ENCODE measurements at regions not wholly inside any gene's neighbourhood (a gene's known extent, or its start where the extent isn't known, plus 50 kb on each side); places are given as distances from the start of the nearest gene placed in this dataset.
A peak's percentile ranks its signal among the peaks of the same experiment; 100 is the strongest.
"Not testable (repeated sequence)": the region's sequence is repeated elsewhere in the genome, so short reads cannot be mapped to it uniquely, and the experiment has no call there.

DNA sequence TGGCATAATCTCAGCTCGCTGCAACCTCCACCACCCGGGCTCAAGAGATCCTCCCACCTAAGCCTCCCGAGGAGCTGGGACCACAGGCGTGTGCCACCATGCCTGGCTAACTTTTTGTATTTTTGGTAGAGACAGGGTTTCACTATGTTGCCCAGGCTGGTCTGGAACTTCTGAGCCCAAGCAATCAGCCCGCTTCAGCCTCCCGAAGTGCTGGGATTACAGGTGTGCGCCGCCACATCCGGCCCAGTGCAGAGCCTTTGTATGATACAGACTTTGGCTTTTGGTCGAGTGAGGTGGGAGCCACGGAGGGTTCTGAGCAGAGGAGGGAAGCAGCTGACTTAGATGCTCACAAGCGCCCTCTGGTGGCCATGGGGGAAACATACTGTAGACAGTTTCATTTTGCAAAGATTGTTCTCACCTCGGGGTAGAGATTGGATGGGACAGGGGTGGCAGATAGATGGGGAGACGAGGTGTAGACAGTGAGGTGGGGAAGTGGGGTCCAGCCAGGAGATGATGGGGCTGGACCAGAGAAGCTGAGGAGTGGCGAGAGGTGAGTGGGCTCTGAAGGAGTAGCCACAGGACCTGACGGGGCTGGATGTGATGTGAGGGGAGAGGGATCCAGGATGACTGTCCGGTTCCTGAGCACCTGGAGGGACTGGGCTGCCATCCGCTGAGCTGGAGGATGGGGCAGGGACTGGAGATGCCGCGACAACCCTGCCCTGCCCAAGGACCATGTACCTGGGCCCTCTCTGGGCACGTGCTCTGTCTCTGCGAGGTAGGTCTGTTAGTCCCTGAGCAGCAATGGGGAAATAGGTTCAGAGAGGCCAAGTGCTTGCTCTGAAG is 105.1 kb downstream of the CRLF3 start:
- not testable (repeated sequence) for DNase-seq (ENCODE audit: extremely low read depth, low read depth)

DNA sequence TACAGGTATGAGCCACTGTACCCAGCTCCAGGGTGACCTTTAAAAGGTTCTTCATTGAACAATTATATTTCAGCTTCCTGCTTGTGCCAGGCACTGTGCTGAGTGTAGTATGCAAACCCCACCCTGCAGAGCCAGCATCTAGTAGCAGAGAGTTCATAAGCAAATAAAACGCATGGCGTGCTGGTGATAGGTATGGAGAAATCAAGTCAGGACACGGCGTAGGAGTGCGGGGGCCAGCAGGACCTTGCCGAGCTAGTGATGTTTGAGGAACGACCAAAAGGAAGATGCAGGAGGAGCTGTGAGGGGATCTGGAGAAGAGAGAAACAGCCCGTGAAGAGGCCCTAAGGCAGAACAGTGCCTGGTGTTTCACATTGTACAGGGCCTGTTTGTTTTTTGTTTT is 105.8 kb downstream of the CRLF3 start:
- H3K4me3 ChIP-seq (replicated peaks; ENCODE audit: low read depth, low read length); DNase-seq (ENCODE audit: extremely low read depth, low read depth): not testable (repeated sequence)

More for the DNA sequence above, 105.1 kb downstream of the CRLF3 start:
- TF ChIP-seq, protein P1, sequence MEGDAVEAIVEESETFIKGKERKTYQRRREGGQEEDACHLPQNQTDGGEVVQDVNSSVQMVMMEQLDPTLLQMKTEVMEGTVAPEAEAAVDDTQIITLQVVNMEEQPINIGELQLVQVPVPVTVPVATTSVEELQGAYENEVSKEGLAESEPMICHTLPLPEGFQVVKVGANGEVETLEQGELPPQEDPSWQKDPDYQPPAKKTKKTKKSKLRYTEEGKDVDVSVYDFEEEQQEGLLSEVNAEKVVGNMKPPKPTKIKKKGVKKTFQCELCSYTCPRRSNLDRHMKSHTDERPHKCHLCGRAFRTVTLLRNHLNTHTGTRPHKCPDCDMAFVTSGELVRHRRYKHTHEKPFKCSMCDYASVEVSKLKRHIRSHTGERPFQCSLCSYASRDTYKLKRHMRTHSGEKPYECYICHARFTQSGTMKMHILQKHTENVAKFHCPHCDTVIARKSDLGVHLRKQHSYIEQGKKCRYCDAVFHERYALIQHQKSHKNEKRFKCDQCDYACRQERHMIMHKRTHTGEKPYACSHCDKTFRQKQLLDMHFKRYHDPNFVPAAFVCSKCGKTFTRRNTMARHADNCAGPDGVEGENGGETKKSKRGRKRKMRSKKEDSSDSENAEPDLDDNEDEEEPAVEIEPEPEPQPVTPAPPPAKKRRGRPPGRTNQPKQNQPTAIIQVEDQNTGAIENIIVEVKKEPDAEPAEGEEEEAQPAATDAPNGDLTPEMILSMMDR (IDR thresholded peaks at IDR 0.05; ENCODE audit: low read depth, low read length, missing control alignments), result peak; percentile 66
- H3K4me3 ChIP-seq (replicated peaks; ENCODE audit: low read depth, low read length), result not testable (repeated sequence)

DNA sequence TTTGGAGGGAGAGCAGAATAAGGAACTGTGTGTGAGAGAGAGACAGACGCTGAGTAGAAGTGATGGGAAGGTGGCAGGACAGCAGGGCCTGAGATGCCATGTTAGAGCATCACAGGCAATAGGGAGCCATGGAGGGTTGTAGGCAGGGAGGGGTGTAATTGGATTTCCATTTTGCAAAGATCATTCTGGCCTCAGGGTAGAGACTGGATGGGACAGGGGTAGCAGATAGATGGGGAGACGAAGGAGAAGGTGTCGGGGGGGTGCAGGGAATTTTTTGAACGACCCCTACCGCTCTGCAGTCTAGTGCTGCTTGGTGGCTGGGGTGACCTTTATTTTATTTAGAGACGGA is 106.4 kb downstream of the CRLF3 start:
- not testable (repeated sequence) for H3K4me3 ChIP-seq (replicated peaks; ENCODE audit: low read depth, low read length); DNase-seq (ENCODE audit: extremely low read depth, low read depth)

DNA sequence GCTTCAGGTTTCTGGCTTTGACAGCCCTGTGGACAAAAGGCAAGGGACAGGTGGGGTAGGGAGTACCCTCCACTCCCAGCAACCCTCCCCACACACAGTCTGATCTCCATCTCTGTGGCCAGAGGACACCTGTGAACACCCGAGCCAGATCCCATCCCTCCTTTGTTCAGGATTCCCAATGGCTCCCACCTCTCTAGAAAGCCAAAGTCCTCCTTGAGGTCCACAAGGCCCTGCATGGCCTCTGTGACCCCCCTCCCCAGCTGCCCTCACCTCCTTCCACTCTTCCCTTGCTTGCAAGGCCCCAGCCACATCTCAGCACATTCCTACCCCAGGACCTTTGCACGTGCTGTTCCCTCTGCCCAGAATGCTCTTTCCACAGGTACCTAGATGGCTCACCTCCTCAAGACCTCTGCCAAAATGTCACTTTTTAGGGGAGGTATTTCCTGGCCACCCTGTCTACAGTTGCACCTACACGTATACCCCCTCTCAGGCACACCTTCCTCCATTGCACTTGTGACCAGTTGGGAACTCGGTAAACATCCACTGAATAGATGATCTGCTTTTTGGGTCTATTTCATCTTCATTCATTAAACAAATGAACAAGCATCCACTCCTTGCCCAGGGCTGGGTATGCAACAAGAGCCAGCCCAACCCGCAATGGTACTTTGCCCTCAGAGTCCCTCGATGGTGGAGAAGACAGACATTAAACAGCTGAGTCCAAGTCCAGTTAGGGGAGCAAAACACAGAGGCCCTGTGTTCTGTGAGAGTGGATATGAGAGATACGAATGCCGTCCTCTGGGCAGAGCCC is 107.0 kb downstream of the CRLF3 start:
- DNase-seq (ENCODE audit: extremely low read depth, low read depth), result no peak
- H3K4me3 ChIP-seq (replicated peaks; ENCODE audit: low read depth, low read length), result no peak overlapping the region
- TF ChIP-seq, protein P1 (IDR thresholded peaks at IDR 0.05; ENCODE audit: low read depth, low read length, missing control alignments), result no peak

DNA sequence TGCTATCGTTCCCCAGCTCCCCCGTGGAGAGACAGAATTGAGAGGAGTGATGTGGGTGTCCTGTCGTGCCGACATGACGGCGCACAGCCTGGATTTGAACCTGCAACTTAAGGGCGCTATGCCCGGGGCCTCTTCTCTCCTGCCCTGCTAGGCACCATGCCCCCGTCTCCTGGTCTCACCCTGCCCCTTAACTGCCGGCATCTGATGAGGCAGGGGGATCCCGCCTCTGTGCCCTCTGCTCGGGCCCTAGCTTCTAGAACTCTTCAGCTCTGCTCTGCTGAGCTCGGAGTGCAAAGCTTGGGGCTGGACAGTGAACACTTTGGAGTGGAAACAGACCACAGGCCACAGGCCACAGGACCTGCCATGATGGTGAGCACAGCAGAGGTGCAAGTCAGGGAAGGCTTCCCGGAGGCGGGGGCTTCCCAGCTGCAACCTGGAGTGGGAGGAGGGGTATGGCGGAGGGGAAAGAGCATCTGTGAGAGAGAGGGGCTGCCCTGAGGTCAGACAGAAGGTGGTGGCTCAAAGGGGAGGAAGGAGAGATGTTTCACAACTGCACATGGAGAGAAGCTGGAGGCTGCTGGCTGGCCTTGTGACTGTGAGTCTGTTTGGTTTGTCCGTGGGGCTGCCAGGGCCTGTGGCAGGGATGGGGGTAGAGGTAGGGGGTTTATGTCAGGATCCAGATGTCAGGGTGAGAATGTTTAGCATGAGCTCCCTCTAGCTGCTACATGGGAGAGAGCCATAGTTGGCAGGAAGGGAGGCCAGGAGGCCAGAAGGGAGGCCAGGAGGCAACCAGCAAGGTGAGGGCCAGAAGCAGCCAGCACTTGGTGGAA is 107.8 kb downstream of the CRLF3 start:
- no peak for DNase-seq (ENCODE audit: extremely low read depth, low read depth)
- no peak overlapping the region for H3K4me3 ChIP-seq (replicated peaks; ENCODE audit: low read depth, low read length)
- TF ChIP-seq, protein P1 (IDR thresholded peaks at IDR 0.05; ENCODE audit: low read depth, low read length, missing control alignments), result peak; percentile 21

DNA sequence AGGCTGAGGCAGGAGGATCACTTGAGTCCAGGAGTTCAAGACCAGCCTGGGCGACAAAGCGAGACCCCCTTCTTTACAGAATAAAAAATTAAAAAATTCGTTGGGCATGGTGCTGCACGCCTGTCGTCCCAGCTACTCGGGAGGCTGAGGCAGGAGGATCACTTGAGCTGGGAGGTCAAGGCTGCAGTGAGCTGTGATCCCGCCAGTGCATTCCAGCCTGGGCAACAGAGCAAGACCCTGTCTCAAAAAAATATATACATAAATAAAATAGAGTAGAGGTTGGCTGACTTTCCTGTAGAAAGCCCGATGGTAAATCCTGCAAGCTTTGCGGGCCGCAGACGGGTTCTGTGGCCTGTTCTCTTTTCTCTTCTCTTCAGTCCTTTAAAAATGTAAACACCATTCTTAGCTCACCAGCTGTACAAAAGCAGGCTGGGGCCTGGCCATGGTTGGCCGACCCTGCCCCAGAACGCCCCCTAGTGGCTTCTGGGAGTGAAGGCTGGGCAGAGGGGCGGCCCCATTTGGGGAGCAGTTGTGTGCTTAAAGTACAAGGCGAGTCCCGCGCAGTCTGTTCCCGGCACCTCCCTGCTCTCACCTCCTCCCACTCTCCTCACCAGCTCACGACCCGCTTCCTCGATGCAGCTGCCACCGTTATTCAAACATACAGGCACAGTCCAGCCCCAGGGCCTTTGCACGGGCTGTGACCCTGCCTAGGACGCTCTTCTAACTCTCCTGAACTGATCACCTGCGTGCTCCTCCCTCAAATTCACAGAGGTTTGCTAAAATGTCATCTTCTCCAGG is 109.5 kb downstream of the CRLF3 start:
- H3K4me3 ChIP-seq (replicated peaks; ENCODE audit: low read depth, low read length); DNase-seq (ENCODE audit: extremely low read depth, low read depth): not testable (repeated sequence)
- TF ChIP-seq, protein P1 (IDR thresholded peaks at IDR 0.05; ENCODE audit: low read depth, low read length, missing control alignments), result peak; percentile 66

DNA sequence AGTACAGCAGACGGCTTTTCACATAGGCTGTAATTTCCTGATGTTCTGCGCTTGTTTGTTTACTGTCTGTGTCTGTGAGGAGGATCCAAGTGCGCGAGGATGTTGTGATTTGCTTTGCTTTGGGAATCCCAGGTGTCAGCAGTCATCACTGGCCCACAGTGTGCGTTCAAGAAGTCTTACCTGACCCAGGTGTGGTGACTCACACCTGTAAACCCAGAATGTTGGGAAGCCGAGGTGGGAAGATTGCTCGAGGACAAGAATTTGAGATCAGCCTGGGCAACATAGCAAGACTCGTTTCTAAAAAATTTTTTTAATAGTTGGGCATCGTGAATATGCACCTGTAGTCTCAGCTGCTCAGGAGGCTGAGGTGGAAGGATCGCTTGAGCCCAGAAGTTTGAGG is 110.7 kb downstream of the CRLF3 start:
- H3K4me3 ChIP-seq (replicated peaks; ENCODE audit: low read depth, low read length); DNase-seq (ENCODE audit: extremely low read depth, low read depth): not testable (repeated sequence)

DNA sequence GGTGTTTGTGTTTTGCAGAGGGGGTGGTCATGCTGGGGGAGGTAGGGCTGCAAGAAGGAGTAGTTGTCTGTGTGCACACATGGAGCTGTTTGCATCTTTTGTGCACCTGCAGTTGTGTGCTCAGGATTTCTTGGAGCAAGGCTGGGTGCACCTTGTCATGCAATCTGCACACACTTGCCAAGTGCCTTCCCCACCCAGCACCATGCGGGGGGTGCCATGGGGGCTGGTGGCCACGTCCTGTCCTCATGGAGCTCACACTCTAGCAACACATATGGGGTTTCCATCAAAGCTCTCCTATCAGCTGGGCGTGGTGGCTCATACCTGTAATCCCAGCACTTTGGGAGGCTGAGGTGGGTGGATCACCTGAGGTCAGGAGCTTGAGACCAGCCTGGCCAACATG is 111.6 kb downstream of the CRLF3 start:
- not testable (repeated sequence) for DNase-seq (ENCODE audit: extremely low read depth, low read depth); H3K4me3 ChIP-seq (replicated peaks; ENCODE audit: low read depth, low read length)

DNA sequence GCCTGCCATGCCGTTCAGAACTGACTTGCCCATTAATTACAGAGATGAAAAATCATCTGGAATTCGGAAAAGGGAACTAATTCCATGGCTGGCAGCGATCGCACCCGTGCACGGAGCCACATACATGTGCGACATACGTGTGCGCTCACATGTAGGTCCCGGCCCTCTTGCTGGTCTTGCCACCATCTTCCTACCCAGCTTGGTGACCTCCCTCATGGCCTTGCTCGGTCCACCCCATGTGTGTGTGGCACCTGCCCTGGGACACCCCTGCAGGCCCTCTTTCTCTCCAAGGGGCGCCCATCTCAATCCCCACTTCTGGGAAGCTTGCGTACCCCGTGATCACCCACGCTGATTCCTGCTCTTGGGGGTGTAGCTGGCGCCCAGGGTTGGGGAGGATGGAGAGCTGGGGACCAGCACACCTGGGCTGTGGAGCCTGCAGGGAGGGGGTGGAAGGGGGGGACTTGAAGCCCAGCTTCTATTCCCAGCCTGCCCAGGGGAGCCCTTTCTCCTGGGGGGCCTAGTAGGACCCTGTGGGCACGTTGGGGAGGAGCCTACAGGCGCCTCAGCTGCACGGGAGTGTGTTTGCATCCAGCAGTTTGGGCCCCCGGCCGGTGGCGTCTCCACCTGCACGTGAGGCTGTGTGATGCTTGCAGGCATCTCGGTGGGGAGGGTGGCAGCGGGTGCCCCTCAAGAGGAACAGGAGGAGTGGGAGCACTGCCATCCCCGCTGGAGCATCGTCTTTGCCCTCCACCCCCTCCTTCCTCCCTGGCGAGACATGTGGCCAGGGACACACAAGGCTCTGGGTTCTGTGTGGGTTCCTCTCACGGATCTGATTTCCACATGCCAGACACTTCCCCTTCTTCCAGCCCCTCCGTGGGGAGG is 112.6 kb downstream of the CRLF3 start:
- not testable (repeated sequence) for DNase-seq (ENCODE audit: extremely low read depth, low read depth); H3K4me3 ChIP-seq (replicated peaks; ENCODE audit: low read depth, low read length)

DNA sequence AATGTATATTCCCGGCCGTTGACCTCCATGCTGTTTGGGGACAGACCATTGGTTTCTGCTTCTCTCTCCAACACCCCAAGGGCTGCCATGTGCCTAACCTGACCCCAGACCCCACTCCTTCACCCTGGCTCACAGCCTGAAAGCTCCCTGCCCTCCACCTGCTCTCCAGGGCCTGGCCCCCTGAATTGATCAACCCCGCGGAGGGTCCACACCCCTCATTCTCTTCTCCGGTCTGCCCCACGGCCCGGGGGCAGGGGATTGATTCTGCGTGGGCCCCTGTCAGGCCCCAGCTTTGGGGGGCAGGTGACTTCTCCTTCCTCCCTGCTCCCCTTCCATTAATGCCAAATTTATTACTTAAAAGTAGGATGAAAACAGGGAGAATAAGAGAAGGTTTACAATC is 113.3 kb downstream of the CRLF3 start:
- H3K4me3 ChIP-seq (replicated peaks; ENCODE audit: low read depth, low read length), result peak overlapping the region; percentile 58

More for the DNA sequence above, 113.3 kb downstream of the CRLF3 start:
- DNase-seq (ENCODE audit: extremely low read depth, low read depth), result not testable (repeated sequence)
